Cerebellar nuclear complex (tissue), 1 donor: ENCODE measurements at regions not wholly inside any gene's neighbourhood (a gene's known extent, or its start where the extent isn't known, plus 50 kb on each side); places are given as distances from the start of the nearest gene placed in this dataset.
"Not testable (repeated sequence)": the region's sequence is repeated elsewhere in the genome, so short reads cannot be mapped to it uniquely, and the experiment has no call there.

ENCODE experiments used
- DNase-seq, 2 experiments: peaks; one replicate each; lab custom pipeline; 2025; lab: John Stamatoyannopoulos, UW

DNA sequence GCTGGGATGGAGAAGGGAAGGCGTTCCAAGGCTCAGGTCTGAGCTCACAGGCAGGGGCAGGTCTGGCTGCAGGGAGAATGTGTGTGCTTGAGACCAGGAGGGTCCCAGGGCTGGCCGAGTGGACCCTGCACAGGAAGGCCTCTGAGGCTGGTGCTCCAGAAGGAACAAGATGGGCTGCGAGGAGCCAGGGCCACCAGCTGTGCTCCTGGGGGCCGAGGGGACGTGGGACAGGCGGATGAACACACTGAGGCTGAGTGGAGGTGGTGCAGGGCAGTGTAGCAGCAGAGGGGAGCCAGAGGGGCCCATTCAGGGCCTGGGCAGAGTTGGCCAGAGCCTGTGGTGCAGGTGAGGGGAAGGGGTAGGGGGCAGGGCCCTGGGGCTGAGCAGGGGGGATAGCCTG is 249.7 kb downstream of the TMEM121 start:
- not testable (repeated sequence) for DNase-seq

DNA sequence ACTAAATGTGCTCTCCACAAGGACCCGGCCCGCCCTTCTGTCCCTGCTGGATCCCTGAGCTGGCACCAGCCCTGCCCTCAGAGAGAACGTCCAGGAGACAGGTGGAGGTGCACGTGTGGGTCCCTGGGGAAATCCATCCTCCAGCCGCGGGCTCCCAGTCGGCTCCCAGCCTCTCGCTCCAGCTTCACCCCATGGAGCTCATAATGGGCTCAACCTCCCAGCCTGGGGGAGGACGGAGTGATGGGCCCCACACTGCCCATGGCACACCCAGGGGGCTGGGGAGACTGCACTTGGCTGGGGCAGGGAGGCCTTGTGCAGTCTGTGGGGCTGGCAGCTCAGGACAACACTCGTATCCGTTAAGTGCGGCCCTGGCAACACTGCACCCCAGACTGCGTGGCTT is 250.5 kb downstream of the TMEM121 start:
- no peak for DNase-seq

DNA sequence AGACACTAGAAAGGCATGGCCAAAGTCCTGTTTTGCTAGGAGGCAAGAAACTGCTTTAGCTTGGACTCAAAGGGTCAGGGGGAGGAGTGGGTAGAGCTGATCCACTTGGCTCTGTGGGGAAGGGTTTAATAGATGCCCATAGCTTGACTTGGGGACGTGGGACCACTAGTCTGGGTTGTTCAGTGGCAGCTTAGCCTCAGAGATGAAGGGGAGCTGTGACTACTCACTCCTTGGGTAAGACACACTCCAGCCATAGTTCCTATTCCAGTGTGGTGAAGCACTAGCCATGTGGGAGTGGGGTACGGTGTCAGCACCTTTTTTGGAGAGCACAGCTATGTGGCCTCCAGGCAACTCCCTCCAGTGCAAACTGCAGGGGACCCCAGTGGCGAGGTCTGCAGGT is 257.3 kb downstream of the TMEM121 start:
- DNase-seq: no peak

GRCh38 chr14:105793836-105794235 is 267.5 kb downstream of the TMEM121 start:
- no peak for DNase-seq

GRCh38 chr14:105797546-105797945 is 271.2 kb downstream of the TMEM121 start:
- no peak for DNase-seq

GRCh38 chr14:105805701-105806100 is 279.3 kb downstream of the TMEM121 start:
- no peak for DNase-seq

DNA sequence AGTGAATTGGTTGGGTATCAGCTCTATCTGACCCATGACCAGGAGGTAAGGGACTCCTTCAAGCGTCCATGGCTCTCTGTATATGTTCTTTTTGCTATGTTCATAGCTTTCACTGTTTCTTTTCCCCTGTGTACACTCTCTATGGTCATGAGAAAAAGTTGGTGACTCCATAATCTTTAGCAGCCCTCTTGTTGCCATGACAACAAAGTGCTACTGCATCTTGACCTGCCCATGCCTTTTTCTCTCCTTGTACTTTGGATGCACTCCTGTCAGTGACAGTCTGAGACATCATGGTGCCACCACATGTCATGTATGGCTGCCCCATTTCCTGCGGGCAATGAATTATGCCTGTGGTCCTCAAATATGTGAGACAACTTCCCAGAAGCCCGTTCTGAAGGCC is 280.2 kb downstream of the TMEM121 start:
- DNase-seq: no peak

GRCh38 chr14:105817971-105818711 is 291.8 kb downstream of the TMEM121 start:
- DNase-seq: no peak

GRCh38 chr14:105818712-105819005 is 292.3 kb downstream of the TMEM121 start:
- no peak for DNase-seq

- DNase-seq: no peak
Measured at GRCh38 chr14:105830171-105830570, 303.8 kb downstream of the TMEM121 start.

GRCh38 chr14:105836160-105836559 is 309.8 kb downstream of the TMEM121 start:
- DNase-seq: no peak

- no peak for DNase-seq
Measured at GRCh38 chr14:105836730-105837129, 310.3 kb downstream of the TMEM121 start.

- no peak for DNase-seq
Measured at GRCh38 chr14:105837349-105838063, 311.1 kb downstream of the TMEM121 start.

DNA sequence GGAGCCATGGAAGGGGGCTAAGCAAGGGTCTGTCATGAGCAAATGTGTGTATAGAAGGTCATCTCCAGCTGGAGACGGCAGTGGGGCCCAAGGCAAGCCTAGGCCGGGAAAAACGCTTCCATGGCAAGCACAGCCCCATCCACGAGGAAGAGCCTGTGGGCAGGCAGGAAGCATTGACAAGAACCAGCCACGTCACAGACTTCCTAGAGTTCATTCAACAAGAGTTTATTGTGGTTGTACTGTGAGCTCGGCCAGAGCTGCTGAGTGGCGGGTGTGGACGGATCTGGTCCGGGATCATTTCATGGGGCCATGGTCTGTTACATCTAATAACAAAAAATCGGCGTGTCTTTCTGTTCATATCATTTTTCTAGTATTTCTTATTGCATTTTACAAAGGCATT is 311.7 kb downstream of the TMEM121 start:
- no peak for DNase-seq

DNA sequence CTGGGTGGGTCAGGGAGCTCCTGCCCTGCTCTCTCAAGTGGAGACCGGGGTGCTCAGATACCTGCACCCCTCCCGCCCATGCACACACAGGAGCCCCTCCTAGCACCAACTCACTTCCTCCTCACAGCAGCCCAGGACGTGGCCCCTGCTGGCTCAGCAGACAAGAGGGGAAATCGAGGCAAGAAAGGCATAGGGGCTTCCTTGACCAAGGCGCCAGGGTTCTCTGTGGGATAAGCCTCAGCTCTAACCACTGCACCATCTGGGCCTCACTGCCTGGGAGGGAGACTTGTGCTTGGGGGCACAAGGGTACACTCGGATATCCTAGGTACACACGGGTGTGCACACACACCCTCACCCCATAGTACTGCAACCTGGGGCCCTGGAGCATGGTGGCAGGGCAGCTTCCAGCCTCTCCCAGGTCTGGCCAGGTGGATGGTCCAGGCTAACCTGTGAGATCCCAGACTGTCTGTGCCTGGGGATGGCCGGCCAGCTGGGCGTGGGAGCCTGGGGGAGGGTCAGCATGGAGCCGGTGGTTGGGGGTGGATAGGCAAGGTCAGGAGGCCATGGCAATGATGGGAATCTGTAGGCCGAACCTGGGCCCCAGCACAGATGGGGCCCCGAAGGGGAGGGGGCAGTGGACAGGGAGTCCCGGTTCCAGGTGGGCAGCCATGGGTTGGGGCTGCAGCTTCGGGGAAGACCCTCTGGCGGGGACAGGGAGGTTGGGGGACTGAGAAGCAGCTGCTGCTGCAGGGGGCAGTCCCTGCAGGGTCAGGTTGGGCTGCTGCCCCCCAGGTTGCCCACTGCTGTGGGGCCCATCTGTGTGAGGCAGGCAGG is 312.4 kb downstream of the TMEM121 start:
- DNase-seq: no peak

DNA sequence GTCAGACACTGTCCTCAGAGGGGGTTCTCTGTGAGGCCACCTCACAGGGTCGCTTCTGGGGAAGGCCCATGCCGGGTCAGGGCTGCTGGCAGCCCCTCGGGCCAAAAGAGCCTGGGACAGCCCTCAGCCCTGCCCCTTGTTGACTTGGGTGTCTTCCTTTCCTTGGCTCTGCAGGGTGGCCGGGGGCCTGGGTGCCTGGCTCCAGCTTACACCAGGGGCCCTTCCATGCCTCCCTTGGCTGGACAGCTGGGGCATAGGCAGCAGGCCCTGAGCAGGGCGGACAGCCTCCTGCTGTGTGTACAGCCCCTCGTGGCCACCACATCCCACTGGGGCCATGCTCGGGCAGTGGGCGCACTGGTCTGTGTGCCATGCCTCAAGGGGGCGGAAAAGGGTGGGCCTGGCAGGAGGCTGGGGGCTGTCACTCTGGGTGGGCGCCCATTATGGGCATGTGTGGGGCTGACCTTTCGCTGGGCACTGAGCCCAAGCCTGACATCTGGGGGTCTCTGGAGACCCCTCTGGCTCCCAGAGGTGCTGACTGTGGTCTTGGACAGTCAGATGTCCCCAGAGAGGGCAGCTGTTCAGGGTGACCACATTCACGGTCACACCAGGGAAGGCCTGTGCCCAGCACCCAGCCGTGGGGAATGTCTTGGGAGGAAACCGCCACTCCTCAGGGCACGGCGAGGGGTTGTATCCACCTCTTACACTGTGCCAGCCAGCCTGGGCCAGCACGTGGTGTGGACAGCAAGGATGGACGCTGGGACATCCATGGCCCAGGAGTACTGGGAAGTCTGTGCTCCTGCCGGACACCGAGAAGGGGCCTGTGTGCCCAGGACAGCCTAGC is 313.3 kb downstream of the TMEM121 start:
- DNase-seq: no peak

- DNase-seq: no peak
Measured at GRCh38 chr14:105840266-105841021, 314.1 kb downstream of the TMEM121 start.

DNA sequence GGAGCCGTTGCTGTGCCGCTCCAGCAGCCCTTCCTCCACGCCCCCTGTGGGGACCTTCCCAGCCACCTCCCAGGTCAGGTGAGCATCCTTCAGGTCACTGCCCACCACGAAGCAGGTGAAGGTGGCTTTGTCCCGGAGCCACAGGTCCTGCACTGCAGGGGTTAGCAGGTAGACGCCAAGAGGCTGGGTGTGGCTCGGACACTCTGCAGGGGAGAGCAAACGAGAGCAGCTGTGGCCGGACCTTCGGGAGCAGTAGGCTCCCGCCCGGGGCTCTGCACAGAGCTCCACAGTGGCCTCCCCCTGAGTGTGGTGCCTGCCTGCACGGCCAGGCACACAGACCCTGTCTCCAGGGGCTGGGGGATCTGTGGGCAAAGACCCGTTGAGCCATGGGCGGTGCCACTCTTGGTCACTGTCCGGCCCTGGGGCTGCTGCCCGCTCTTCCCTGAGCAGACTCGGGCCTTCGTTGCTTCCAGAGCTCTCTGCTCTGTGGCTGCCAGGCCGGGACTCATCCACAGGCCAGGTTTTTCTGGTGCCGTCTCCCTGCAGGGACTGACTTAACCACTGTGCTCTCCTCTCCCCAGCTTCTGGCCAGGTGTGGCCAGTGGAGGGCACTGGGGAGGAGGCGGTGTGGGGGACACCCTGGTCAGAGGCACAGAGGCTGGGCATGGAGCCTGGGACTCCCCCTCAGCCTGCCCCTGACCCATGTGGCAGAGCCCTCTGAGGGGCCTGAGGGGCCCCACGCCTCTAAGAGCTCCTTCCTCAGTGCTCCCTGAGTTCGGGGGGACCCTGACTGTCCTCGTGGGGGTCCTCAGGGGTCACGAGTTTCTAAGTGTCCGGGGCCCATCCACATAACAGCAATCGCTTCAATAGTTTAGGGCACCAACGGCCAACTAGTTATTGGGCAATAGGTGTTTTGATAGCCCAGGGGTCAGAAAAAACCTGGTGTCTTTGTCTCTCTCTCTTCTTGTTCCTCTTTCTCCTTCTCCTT is 314.9 kb downstream of the TMEM121 start:
- DNase-seq: no peak

GRCh38 chr14:105842105-105842504 is 315.7 kb downstream of the TMEM121 start:
- DNase-seq: no peak

GRCh38 chr14:105843444-105844046 is 317.2 kb downstream of the TMEM121 start:
- no peak for DNase-seq
